Gastrocnemius medialis (tissue), 4 donors: ENCODE measurements at regions not wholly inside any gene's neighbourhood (a gene's known extent, or its start where the extent isn't known, plus 50 kb on each side); places are given as distances from the start of the nearest gene placed in this dataset.

ENCODE experiments used
- ATAC-seq, 2 donors: fragments of 150-250 bp; one replicate each; pipeline ENCODE4 v1.9.1; 2016
- DNase-seq, 2 donors: peaks; one replicate each; pipeline ENCODE4 v3.0.0-alpha.2; 2019
- H3K27ac ChIP-seq, 4 donors: fragments of 200-600 bp; sonication (generic); 1 replicate in 1 of 4; 2 replicates in 3 of 4; pipeline ENCODE4 v1.5.1; 2016 to 2018; ENCODE audit warnings: mild to moderate bottlenecking in 2 of 4, moderate library complexity in 1 of 4
- H3K27me3 ChIP-seq, 3 donors: fragments of 200-600 bp; sonication (generic) in 2 of 3; 1 replicate in 1 of 3; 2 replicates in 2 of 3; pipeline versions ENCODE4 v1.5.1 to v1.6.0; 2016 to 2019; ENCODE audit warnings: mild to moderate bottlenecking in 1 of 3, moderate library complexity in 1 of 3
- H3K36me3 ChIP-seq, 2 donors: fragments of 200-600 bp; sonication (generic) in 1 of 2; one replicate each; pipeline ENCODE4 v1.5.1; 2017 to 2018
- H3K4me1 ChIP-seq, 2 donors: fragments of 200-600 bp; sonication (generic) in 1 of 2; one replicate each; pipeline ENCODE4 v1.5.1; 2016 to 2017; ENCODE audit warnings: mild to moderate bottlenecking in 2 of 2
- H3K4me3 ChIP-seq, 4 donors: fragments of 200-600 bp; sonication (generic) in 3 of 4; 1 replicate in 1 of 4; 2 replicates in 3 of 4; pipeline ENCODE4 v1.5.1; 2016 to 2019; ENCODE audit warnings: mild to moderate bottlenecking in 2 of 4
- H3K9me3 ChIP-seq, 3 donors: fragments of 200-600 bp; sonication (generic) in 2 of 3; 1 replicate in 1 of 3; 2 replicates in 2 of 3; pipeline ENCODE4 v1.5.1; 2016 to 2019
- POLR2A ChIP-seq, 2 donors: fragments of 450-650 bp; IDR thresholded peaks; one replicate each; pipeline ENCODE4 v1.6.1; 2017; ENCODE audit warnings: antibody characterized with exemption in 2 of 2, mild to moderate bottlenecking in 2 of 2, moderate library complexity in 2 of 2
- in situ Hi-C, 4 donors: fragments of 200-750 bp; cut with MboI; loops; one replicate each; pipeline versions ENCODE4 v1.15.0 to v1.8.0; 2017; ENCODE audit warnings: low sequenced_read_pairs in 4 of 4
- intact Hi-C: fragments of 100-400 bp; cut with DNase I; formaldehyde crosslinking; loops from one replicate; pipeline ENCODE4 v1.15.1; 2023; ENCODE audit warnings: low total_unique reads
- TF ChIP-seq, protein P1 (sequence below), 5 experiments: fragments of 450-650 bp in 3 of 5; fragments of 200-600 bp in 2 of 5; sonication (generic) in 2 of 5; IDR thresholded peaks in 4 of 5; conservative IDR thresholded peaks in 1 of 5; 1 replicate in 4 of 5; 2 replicates in 1 of 5; pipeline ENCODE4 v1.5.1; 2016 to 2019; ENCODE audit warnings: antibody characterized with exemption in 5 of 5, mild to moderate bottlenecking in 3 of 5, moderate library complexity in 3 of 5

DNA sequence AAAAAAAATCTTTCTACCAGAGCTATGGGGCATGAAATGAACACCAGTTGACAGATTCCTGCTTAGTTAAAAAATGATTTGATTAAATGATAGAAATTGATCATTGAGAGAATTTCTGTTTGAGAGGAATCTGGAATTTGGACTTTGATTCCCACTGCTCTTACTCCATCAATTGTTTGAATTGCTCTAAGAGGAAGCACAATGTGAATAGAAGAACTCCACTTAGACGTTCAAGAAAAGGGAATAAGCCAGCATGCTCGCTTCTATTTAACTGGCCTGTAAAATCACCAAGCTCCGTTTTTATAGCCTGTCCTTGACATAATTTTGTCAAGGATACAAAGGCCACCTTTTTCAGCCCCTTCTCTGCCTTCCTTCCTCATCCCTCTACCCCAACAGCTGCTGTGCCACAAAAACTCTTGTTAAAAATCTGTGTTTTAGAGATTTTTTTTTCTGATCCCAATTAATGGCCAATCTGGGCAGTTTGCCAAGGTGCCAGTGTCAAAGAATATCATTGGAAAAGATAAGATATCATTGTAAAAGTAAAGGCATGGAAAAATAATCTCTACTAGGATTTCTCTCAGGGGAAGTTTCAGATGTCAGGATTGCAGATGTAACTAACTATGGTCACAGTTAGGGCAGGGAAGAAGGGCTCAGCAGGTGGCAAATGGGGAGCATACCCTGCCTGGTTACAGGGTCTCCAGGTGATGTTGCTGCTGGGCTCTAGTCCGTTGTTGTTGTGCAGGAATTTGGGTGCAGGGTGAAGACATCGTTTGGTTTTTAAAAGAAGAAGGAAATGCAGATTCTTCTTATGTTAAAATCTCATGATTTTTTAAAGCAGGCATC is 301.8 kb upstream of the PDZRN3 start:
- no peak for DNase-seq

DNA sequence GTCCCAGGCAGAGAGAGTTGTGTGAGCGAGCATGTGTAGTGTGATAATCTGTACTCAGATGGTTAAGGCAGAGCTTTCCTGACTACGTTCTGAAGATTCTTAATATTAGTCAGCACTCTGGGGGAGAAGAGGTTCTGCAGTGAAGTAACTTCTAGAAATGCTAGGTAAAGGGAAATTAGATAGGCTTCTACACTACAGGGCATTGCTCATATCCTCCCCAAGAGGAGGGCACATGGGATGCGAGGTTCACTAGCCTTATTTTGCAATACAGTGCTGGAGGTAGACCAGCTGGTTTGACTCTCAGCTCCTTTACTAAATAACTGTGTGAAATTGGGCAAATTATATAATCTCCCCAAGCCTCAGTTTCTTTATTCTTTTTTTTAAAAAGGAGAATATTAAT is 300.3 kb upstream of the PDZRN3 start:
- H3K4me3 ChIP-seq: no peak overlapping the region
- ATAC-seq (no peak), DNase-seq (no peak)
- H3K27me3 ChIP-seq: no peaks in the 10 kb centered on the region
- intact Hi-C loops: no loop called here
- no peak overlapping the region for H3K27ac ChIP-seq
- TF ChIP-seq, protein P1, sequence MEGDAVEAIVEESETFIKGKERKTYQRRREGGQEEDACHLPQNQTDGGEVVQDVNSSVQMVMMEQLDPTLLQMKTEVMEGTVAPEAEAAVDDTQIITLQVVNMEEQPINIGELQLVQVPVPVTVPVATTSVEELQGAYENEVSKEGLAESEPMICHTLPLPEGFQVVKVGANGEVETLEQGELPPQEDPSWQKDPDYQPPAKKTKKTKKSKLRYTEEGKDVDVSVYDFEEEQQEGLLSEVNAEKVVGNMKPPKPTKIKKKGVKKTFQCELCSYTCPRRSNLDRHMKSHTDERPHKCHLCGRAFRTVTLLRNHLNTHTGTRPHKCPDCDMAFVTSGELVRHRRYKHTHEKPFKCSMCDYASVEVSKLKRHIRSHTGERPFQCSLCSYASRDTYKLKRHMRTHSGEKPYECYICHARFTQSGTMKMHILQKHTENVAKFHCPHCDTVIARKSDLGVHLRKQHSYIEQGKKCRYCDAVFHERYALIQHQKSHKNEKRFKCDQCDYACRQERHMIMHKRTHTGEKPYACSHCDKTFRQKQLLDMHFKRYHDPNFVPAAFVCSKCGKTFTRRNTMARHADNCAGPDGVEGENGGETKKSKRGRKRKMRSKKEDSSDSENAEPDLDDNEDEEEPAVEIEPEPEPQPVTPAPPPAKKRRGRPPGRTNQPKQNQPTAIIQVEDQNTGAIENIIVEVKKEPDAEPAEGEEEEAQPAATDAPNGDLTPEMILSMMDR (IDR thresholded peaks at IDR 0.05 in 4 of 5, conservative IDR thresholded peaks at IDR 0.05 in 1 of 5): no peak
- TF ChIP-seq POLR2A (IDR thresholded peaks at IDR 0.05): no peak
- no peaks in the 10 kb centered on the region for H3K4me1 ChIP-seq
- in situ Hi-C loops: no loop called here
- H3K36me3 ChIP-seq: no peaks in the 10 kb centered on the region
- no peaks in the 10 kb centered on the region for H3K9me3 ChIP-seq

More for the DNA sequence above, 301.8 kb upstream of the PDZRN3 start:
- Histone ChIP-seq H3K9me3 (no peaks in the 10 kb centered on the region), H3K27me3 (no peaks in the 10 kb centered on the region), H3K4me3 (no peak overlapping the region), H3K27ac (no peak overlapping the region), H3K36me3 (no peaks in the 10 kb centered on the region), H3K4me1 (no peaks in the 10 kb centered on the region)
- no peak for ATAC-seq
- intact Hi-C loops: no loop called here
- in situ Hi-C loops: no loop called here
- TF ChIP-seq, protein P1 (IDR thresholded peaks at IDR 0.05 in 4 of 5, conservative IDR thresholded peaks at IDR 0.05 in 1 of 5): no peak
- no peak for TF ChIP-seq POLR2A (IDR thresholded peaks at IDR 0.05)

DNA sequence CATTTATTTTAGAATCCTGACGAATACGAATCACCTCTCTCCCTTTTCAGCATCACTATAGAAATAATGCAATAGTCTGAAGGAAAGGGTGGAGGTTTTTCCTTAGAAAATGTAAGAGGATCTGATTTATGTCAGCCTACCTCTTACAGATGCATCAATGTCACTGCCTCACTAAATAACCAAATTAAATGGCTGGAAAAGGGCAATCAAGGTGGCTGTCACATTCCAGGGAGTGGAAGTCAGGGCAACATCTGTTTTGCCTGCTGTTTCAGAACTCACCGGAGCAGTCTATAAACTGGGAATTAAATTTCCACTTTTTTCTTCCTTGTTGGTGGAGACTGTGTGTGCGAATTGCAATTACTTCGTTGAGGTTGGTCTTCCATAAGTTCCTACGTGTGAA is 299.3 kb upstream of the PDZRN3 start:
- ATAC-seq: no peak
- no peaks in the 10 kb centered on the region for H3K9me3 ChIP-seq
- in situ Hi-C loops: no loop called here

DNA sequence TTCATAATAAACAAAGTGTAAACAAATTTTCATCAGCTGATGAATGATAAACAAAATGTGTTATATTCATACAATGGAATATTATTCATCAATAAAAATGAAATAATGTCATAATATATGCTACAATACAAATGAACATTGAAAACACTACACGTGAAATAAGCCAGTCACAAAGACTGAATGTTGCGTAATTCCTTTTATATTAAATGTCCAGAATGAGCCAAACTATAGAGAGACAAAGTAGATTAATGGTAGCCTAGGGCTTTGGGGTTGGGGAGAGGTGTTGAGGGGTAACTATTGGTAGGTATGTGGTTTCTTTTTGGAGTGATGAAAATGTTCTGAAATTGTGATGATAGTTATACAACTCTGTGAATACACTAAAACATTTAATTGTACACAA is 292.9 kb upstream of the PDZRN3 start:
- DNase-seq: no peak
- no peak for TF ChIP-seq POLR2A (IDR thresholded peaks at IDR 0.05)

More for the DNA sequence above, 299.3 kb upstream of the PDZRN3 start:
- intact Hi-C loops: no loop called here
- Histone ChIP-seq H3K4me3 (no peak overlapping the region), H3K36me3 (no peaks in the 10 kb centered on the region), H3K27me3 (no peaks in the 10 kb centered on the region), H3K27ac (no peak overlapping the region), H3K4me1 (no peaks in the 10 kb centered on the region)
- TF ChIP-seq POLR2A (IDR thresholded peaks at IDR 0.05): no peak
- DNase-seq: no peak

DNA sequence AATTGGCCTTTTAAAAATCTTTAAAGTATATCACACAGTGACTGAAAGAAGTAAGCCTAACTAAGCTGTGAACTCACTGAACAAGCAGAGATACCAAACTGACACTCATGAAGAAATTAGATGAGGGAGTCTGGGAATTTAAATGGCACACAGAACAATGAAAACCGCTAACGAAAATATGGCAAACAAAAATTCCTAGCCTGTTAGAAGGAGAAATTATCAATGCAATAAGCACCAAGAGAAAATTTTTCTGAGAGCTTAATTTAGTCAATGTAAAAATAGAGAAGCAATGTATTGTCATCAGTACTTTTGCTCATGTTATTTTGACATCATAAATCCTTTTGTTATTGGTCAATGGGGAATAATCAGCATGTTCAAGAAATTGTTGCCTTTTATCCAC is 291.1 kb upstream of the PDZRN3 start:
- in situ Hi-C loops (no loop called here), intact Hi-C loops (no loop called here)
- H3K4me1 ChIP-seq: no peaks in the 10 kb centered on the region
- TF ChIP-seq POLR2A (IDR thresholded peaks at IDR 0.05): no peak
- TF ChIP-seq, protein P1 (IDR thresholded peaks at IDR 0.05 in 4 of 5, conservative IDR thresholded peaks at IDR 0.05 in 1 of 5): no peak
- H3K4me3 ChIP-seq: no peak overlapping the region
- no peak overlapping the region for H3K27ac ChIP-seq
- ATAC-seq (no peak), DNase-seq (no peak)
- no peaks in the 10 kb centered on the region for H3K36me3 ChIP-seq
- no peaks in the 10 kb centered on the region for H3K27me3 ChIP-seq
- H3K9me3 ChIP-seq: no peaks in the 10 kb centered on the region

More for the DNA sequence above, 292.9 kb upstream of the PDZRN3 start:
- no peak overlapping the region for H3K4me3 ChIP-seq
- no peak overlapping the region for H3K27ac ChIP-seq
- no peaks in the 10 kb centered on the region for H3K9me3 ChIP-seq
- no peak for ATAC-seq
- in situ Hi-C loops (no loop called here), intact Hi-C loops (no loop called here)
- H3K4me1 ChIP-seq: no peaks in the 10 kb centered on the region
- H3K27me3 ChIP-seq: no peaks in the 10 kb centered on the region
- no peaks in the 10 kb centered on the region for H3K36me3 ChIP-seq
